ENCODE measurements at regions not wholly inside any gene's neighbourhood (a gene's known extent, or its start where the extent isn't known, plus 50 kb on each side); places are given as distances from the start of the nearest gene placed in this dataset.

DNA sequence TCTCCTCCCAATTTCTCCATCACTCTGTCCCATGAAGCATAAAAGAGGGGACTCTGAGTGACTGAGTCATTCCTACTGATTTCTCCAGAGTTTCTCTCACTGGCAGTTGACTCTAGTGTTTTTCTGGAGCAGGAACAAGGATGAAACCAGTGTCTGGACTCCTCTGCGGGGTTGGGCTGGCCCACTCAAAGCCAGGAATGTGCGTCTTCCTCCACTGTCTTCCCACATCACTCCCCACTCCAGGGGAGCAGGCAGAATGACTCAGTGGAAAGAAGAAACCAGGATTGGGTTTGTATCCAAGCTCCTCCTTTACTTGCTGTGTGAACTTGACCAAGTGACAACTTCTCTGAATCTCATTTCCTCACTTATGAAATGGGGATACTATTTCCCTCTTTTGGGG lies 497.5 kb upstream of the SALL1 start:
- no peak for ATAC-seq
- TF ChIP-seq ZNF8 (CRISPR knock-in tag; IDR thresholded peaks at IDR 0.05) (no peak), TOX (CRISPR knock-in tag; IDR thresholded peaks at IDR 0.05; ENCODE audit: borderline replicate concordance) (no peak), BACH2 (CRISPR knock-in tag; IDR thresholded peaks at IDR 0.05; ENCODE audit: borderline replicate concordance) (no peak), ZNF565 (CRISPR knock-in tag; conservative IDR thresholded peaks at IDR 0.05; ENCODE audit: low read depth) (no peak), ZFP30 (CRISPR knock-in tag; IDR thresholded peaks at IDR 0.05) (no peak), CSDC2 (CRISPR knock-in tag; IDR thresholded peaks at IDR 0.05) (no peak), PPARA (CRISPR knock-in tag; IDR thresholded peaks at IDR 0.05; ENCODE audit: borderline replicate concordance) (no peak), SNAI2 (CRISPR knock-in tag; IDR thresholded peaks at IDR 0.05) (no peak), ZNF70 (CRISPR knock-in tag; IDR thresholded peaks at IDR 0.05) (no peak), OSR1 (CRISPR knock-in tag; IDR thresholded peaks at IDR 0.05) (no peak), TCF4 (CRISPR knock-in tag; IDR thresholded peaks at IDR 0.05; ENCODE audit: borderline replicate concordance) (no peak)
- TF ChIP-seq, protein P1, sequence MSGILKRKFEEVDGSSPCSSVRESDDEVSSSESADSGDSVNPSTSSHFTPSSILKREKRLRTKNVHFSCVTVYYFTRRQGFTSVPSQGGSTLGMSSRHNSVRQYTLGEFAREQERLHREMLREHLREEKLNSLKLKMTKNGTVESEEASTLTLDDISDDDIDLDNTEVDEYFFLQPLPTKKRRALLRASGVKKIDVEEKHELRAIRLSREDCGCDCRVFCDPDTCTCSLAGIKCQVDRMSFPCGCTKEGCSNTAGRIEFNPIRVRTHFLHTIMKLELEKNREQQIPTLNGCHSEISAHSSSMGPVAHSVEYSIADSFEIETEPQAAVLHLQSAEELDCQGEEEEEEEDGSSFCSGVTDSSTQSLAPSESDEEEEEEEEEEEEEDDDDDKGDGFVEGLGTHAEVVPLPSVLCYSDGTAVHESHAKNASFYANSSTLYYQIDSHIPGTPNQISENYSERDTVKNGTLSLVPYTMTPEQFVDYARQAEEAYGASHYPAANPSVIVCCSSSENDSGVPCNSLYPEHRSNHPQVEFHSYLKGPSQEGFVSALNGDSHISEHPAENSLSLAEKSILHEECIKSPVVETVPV (CRISPR knock-in tag; IDR thresholded peaks at IDR 0.05): no peak

DNA sequence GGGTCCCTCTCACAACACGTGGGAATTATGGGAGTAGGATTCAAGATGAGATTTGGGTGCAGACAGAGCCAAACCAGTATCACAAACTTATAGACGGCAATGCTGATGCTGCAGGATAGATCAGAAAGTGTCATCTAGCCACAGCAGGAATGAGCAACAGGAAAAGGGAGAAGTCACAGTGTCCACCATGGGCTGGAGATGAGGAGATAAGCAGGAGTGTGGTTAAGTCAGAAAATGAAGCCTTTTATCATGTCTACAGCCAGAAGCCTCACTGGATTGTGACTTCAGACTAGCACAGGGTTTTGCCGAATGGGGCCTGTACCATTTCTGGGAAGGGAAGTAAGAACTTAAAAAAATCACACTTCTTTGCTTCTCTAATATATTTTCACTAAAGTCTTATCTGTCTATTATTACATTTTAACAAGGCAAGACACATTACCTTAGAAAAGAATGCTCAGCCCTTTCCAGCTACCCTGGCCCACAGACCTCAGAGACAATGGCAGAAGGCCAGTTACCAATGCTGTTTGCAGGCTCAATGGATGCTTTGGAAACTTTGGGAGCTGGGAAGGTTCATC lies 490.2 kb upstream of the SALL1 start:
- TF ChIP-seq BACH2 (CRISPR knock-in tag; IDR thresholded peaks at IDR 0.05; ENCODE audit: borderline replicate concordance) (no peak), ZNF565 (CRISPR knock-in tag; conservative IDR thresholded peaks at IDR 0.05; ENCODE audit: low read depth) (no peak), RARB (CRISPR knock-in tag; IDR thresholded peaks at IDR 0.05) (no peak), TCF4 (CRISPR knock-in tag; IDR thresholded peaks at IDR 0.05; ENCODE audit: borderline replicate concordance) (no peak), ZNF70 (CRISPR knock-in tag; IDR thresholded peaks at IDR 0.05) (no peak), SNAI2 (CRISPR knock-in tag; IDR thresholded peaks at IDR 0.05) (no peak), OSR1 (CRISPR knock-in tag; IDR thresholded peaks at IDR 0.05) (no peak), ISL1 (CRISPR knock-in tag; IDR thresholded peaks at IDR 0.05) (no peak)
- TF ChIP-seq, protein P2, sequence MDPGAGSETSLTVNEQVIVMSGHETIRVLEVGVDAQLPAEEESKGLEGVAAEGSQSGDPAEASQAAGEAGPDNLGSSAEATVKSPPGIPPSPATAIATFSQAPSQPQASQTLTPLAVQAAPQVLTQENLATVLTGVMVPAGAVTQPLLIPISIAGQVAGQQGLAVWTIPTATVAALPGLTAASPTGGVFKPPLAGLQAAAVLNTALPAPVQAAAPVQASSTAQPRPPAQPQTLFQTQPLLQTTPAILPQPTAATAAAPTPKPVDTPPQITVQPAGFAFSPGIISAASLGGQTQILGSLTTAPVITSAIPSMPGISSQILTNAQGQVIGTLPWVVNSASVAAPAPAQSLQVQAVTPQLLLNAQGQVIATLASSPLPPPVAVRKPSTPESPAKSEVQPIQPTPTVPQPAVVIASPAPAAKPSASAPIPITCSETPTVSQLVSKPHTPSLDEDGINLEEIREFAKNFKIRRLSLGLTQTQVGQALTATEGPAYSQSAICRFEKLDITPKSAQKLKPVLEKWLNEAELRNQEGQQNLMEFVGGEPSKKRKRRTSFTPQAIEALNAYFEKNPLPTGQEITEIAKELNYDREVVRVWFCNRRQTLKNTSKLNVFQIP (CRISPR knock-in tag; IDR thresholded peaks at IDR 0.05; ENCODE audit: borderline replicate concordance, low read depth): no peak
- no peak for ATAC-seq

DNA sequence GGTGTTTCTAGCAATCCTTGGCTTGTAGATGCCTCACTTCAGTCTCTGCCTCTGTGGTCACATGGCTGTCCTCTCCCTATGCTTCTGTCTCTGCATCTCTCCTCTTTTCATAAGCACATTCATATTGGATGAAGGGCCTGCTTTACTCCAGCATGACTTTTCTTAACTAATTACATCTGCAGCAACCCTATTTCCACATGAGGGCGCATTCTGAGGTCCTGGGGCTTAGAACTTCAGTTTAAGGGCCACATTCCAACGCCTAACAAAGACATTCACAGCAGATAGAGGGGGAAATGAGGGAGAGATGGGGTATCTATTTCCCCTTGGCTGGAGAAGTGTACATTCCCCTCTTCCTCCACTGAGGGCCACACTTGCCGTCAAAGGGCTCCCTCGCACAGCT lies 489.1 kb upstream of the SALL1 start:
- TF ChIP-seq, protein P1 (CRISPR knock-in tag; IDR thresholded peaks at IDR 0.05): no peak
- TF ChIP-seq OSR1 (CRISPR knock-in tag; IDR thresholded peaks at IDR 0.05) (no peak), ZFP3 (CRISPR knock-in tag; IDR thresholded peaks at IDR 0.05) (no peak), ZFP30 (CRISPR knock-in tag; IDR thresholded peaks at IDR 0.05) (no peak), PPARA (CRISPR knock-in tag; IDR thresholded peaks at IDR 0.05; ENCODE audit: borderline replicate concordance) (no peak), ZNF565 (CRISPR knock-in tag; conservative IDR thresholded peaks at IDR 0.05; ENCODE audit: low read depth) (no peak), ZNF70 (CRISPR knock-in tag; IDR thresholded peaks at IDR 0.05) (no peak), GLIS3 (CRISPR knock-in tag; IDR thresholded peaks at IDR 0.05) (no peak), ARNTL (CRISPR knock-in tag; IDR thresholded peaks at IDR 0.05; ENCODE audit: borderline replicate concordance, low read depth) (no peak)
- TF ChIP-seq, protein P3, sequence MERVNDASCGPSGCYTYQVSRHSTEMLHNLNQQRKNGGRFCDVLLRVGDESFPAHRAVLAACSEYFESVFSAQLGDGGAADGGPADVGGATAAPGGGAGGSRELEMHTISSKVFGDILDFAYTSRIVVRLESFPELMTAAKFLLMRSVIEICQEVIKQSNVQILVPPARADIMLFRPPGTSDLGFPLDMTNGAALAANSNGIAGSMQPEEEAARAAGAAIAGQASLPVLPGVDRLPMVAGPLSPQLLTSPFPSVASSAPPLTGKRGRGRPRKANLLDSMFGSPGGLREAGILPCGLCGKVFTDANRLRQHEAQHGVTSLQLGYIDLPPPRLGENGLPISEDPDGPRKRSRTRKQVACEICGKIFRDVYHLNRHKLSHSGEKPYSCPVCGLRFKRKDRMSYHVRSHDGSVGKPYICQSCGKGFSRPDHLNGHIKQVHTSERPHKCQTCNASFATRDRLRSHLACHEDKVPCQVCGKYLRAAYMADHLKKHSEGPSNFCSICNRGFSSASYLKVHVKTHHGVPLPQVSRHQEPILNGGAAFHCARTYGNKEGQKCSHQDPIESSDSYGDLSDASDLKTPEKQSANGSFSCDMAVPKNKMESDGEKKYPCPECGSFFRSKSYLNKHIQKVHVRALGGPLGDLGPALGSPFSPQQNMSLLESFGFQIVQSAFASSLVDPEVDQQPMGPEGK (CRISPR knock-in tag; IDR thresholded peaks at IDR 0.05; ENCODE audit: borderline replicate concordance): no peak
- no peak for ATAC-seq

DNA sequence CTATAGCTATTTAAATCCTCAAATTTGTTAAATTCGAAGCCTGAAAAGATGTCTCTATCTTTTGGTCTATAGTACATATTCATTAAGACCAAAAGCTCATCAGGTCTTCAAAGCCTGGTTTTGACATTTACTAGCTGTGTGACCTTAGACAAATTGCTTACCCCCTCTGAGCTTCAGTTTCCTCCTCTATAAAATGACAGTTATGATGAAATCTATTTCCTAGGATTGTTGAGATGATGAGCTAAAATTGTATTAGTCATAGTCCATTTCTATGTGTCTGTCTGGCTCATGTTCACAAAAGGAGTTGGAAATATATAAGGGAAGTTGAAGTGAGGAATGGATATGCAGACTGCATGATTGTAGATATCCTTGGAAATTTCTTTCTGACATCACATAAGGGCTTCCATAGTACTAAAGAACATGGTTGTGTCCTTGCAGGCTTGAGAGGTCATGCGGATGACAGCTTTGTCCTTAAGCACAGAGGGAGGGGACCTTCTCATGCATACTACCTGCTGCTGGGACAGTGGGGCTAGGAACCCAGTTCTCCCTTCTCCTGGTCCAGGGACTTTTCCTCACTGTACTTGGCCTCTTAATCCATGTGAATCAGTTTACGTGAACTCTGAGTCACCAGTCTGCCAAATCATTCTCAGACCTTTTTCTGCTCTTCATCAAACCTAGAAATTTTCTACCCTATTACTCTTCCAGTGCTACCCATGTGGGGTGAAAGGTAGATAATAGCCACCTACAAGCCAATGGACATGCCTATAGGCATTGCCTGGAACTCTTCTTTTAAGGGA lies 487.5 kb upstream of the SALL1 start:
- peak; percentile 53 for ATAC-seq
- no peak for TF ChIP-seq ZFP3 (CRISPR knock-in tag; IDR thresholded peaks at IDR 0.05)
- TF ChIP-seq, protein P3 (CRISPR knock-in tag; IDR thresholded peaks at IDR 0.05; ENCODE audit: borderline replicate concordance): no peak
- no peak for TF ChIP-seq GLIS3 (CRISPR knock-in tag; IDR thresholded peaks at IDR 0.05)
- TF ChIP-seq RARB (CRISPR knock-in tag; IDR thresholded peaks at IDR 0.05): no peak
